AG09319 (cell line): ENCODE measurements at regions not wholly inside any gene's neighbourhood (a gene's known extent, or its start where the extent isn't known, plus 50 kb on each side); places are given as distances from the start of the nearest gene placed in this dataset.
"Not testable (repeated sequence)": the region's sequence is repeated elsewhere in the genome, so short reads cannot be mapped to it uniquely, and the experiment has no call there.

Source experiments
- DNase-seq: peaks from one replicate; pipeline ENCODE4 v3.0.0-alpha.2; 2010; ENCODE audit warnings: low read depth; ENCODE audit errors: extremely low read depth
- CTCF ChIP-seq: IDR thresholded peaks from 2 replicates; pipeline ENCODE4 v1.5.1; 2011; ENCODE audit warnings: low read depth, mild to moderate bottlenecking, inconsistent platforms, low read length, moderate library complexity

GRCh38 chr4:28006021-28006420 lies 1145.4 kb downstream of the STIM2 start:
- no peak for TF ChIP-seq CTCF
- DNase-seq: no peak

- TF ChIP-seq CTCF: no peak
- no peak for DNase-seq
These were observed 1147.1 kb downstream of the STIM2 start for GRCh38 chr4:28007693-28008092.

GRCh38 chr4:28009541-28009940 lies 1148.9 kb downstream of the STIM2 start:
- no peak for TF ChIP-seq CTCF

GRCh38 chr4:28010577-28011240 lies 1150.1 kb downstream of the STIM2 start:
- no peak for DNase-seq
- TF ChIP-seq CTCF: no peak

More at GRCh38 chr4:28009541-28009940, 1148.9 kb downstream of the STIM2 start:
- DNase-seq: no peak

GRCh38 chr4:28014469-28014868 lies 1153.8 kb downstream of the STIM2 start:
- no peak for TF ChIP-seq CTCF
- no peak for DNase-seq

GRCh38 chr4:28015996-28016395 lies 1155.4 kb downstream of the STIM2 start:
- no peak for TF ChIP-seq CTCF
- no peak for DNase-seq

- DNase-seq: not testable (repeated sequence)
These were observed 1177.6 kb downstream of the STIM2 start for GRCh38 chr4:28038253-28038652.

GRCh38 chr4:28062562-28062961 lies 1201.9 kb downstream of the STIM2 start:
- no peak for DNase-seq

More at GRCh38 chr4:28062562-28062961, 1201.9 kb downstream of the STIM2 start:
- TF ChIP-seq CTCF: no peak
